Right lobe of liver (tissue), 4 donors: ENCODE measurements at regions not wholly inside any gene's neighbourhood (a gene's known extent, or its start where the extent isn't known, plus 50 kb on each side); places are given as distances from the start of the nearest gene placed in this dataset.

Experiments used
- CTCF ChIP-seq, 4 donors: fragments of 200-600 bp in 3 of 4; fragments of 450-650 bp in 1 of 4; IDR thresholded peaks; one replicate each; pipeline versions ENCODE4 v1.5.1 to v1.8.0; 2016 to 2022; ENCODE audit warnings: antibody characterized with exemption in 4 of 4, mild to moderate bottlenecking in 2 of 4
- POLR2A ChIP-seq: fragments of 450-650 bp; IDR thresholded peaks from one replicate; pipeline ENCODE4 v1.6.1; 2017; ENCODE audit warnings: antibody characterized with exemption, mild to moderate bottlenecking
- donor health status: DM: no; HTN: no; CAD: no.
- donor health status: DM: no; HTN: no; CAD: no.
- donor health status: DM: no; HTN: yes; CAD: no.

DNA sequence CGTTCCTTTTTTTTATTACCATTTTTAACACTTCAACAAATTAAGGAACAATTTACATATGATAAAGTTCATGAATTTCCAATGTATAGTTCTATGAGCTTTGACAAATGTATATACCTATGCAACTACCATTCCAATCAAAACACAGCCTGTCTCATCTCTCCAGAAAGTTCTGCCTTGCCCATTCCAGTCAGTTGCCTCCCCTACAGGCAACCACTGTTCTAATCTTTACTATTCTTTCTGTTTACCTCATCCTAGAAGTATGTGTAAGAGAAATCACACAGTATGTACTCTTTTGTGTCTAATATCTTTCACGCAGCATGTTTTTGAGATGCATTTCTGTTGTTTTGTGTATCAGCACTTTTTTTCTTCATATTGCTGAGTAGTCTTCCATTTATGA lies 224.9 kb downstream of the KIT start:
- TF ChIP-seq CTCF (IDR thresholded peaks at IDR 0.05) (no peak), POLR2A (no peak)
